DND-41 (cell line): ENCODE measurements at regions not wholly inside any gene's neighbourhood (a gene's known extent, or its start where the extent isn't known, plus 50 kb on each side); places are given as distances from the start of the nearest gene placed in this dataset.
"Not testable (repeated sequence)": the region's sequence is repeated elsewhere in the genome, so short reads cannot be mapped to it uniquely, and the experiment has no call there.

Experiments
- ATAC-seq: fragments of 200-7000 bp; cut with Tn5 transposase; 3 replicates; pipeline ENCODE4 v1.9.1; 2021; ENCODE audit warnings: low read depth; ENCODE audit not compliant: insufficient read depth
- DNase-seq: peaks from one replicate; pipeline ENCODE4 v3.0.0-alpha.2; 2020
- H2AFZ ChIP-seq: 2 replicates; pipeline ENCODE4 v1.6.0; 2012; ENCODE audit warnings: low read depth, low read length
- H3K27ac ChIP-seq: 2 replicates; pipeline ENCODE4 v1.5.1; 2012; ENCODE audit warnings: low read length, inconsistent platforms
- H3K27me3 ChIP-seq: fragments of 200-600 bp; sonication (generic); 2 replicates; pipeline ENCODE4 v1.6.0; 2012; ENCODE audit warnings: low read length, mild to moderate bottlenecking, inconsistent platforms; ENCODE audit not compliant: insufficient read depth, poor library complexity
- H3K36me3 ChIP-seq: 2 replicates; pipeline ENCODE4 v1.5.1; 2012; ENCODE audit warnings: low read length, inconsistent platforms; ENCODE audit not compliant: insufficient read depth
- H3K4me1 ChIP-seq: 2 replicates; pipeline ENCODE4 v1.5.1; 2012; ENCODE audit warnings: mild to moderate bottlenecking, low read length; ENCODE audit not compliant: insufficient read depth
- H3K4me2 ChIP-seq: 2 replicates; pipeline ENCODE4 v1.6.0; 2012; ENCODE audit warnings: mild to moderate bottlenecking, moderate library complexity, low read length, inconsistent platforms; ENCODE audit not compliant: insufficient read depth
- H3K4me3 ChIP-seq, 2 experiments: fragments of 200-600 bp in 1 of 2; shearing (Covaris generic) in 1 of 2; 2 replicates each; pipeline ENCODE4 v1.5.1; 2012 to 2016; ENCODE audit warnings: inconsistent platforms in 2 of 2, low read length in 2 of 2, mild to moderate bottlenecking in 2 of 2, low read depth in 1 of 2, moderate library complexity in 1 of 2
- H3K79me2 ChIP-seq: 2 replicates; pipeline ENCODE4 v1.6.0; 2012; ENCODE audit warnings: low read length, inconsistent platforms; ENCODE audit not compliant: insufficient read depth
- H3K9ac ChIP-seq: 2 replicates; pipeline ENCODE4 v1.6.0; 2012; ENCODE audit warnings: low read depth, mild to moderate bottlenecking, inconsistent platforms, low read length, moderate library complexity
- H3K9me3 ChIP-seq: 2 replicates; pipeline ENCODE4 v1.5.1; 2012; ENCODE audit warnings: low read length, moderate library complexity, mild to moderate bottlenecking, inconsistent platforms; ENCODE audit not compliant: insufficient read depth, severe bottlenecking
- H4K20me1 ChIP-seq: 2 replicates; pipeline ENCODE4 v1.6.0; 2012; ENCODE audit warnings: low read length; ENCODE audit not compliant: insufficient read depth
- CTCF ChIP-seq: IDR thresholded peaks from 2 replicates; pipeline ENCODE4 v1.5.1; 2012; ENCODE audit warnings: borderline replicate concordance, low read length, moderate library complexity, mild to moderate bottlenecking; ENCODE audit not compliant: poor library complexity, severe bottlenecking; ENCODE audit errors: extremely low read depth
- EZH2 ChIP-seq: IDR thresholded peaks from 3 replicates; pipeline ENCODE4 v1.6.1; 2012; ENCODE audit warnings: borderline replicate concordance, low read depth, mild to moderate bottlenecking, moderate library complexity, low read length, inconsistent platforms; ENCODE audit not compliant: severe bottlenecking

- H3K9me3 ChIP-seq, result no peaks in the 10 kb centered on the region
- H3K4me3 ChIP-seq, result no peak overlapping the region
- no peak overlapping the region for H3K9ac ChIP-seq
- ATAC-seq, result no peak
- H3K27me3 ChIP-seq, result no peaks in the 10 kb centered on the region
- H4K20me1 ChIP-seq, result no peaks in the 10 kb centered on the region
- TF ChIP-seq EZH2 (no peak), CTCF (no peak)
- H3K4me2 ChIP-seq, result no peak overlapping the region
- H3K4me1 ChIP-seq, result no peaks in the 10 kb centered on the region
- H3K36me3 ChIP-seq, result no peaks in the 10 kb centered on the region
- no peak for DNase-seq
- no peak overlapping the region for H2AFZ ChIP-seq
- no peaks in the 10 kb centered on the region for H3K79me2 ChIP-seq
- no peak overlapping the region for H3K27ac ChIP-seq
Observed at GRCh38 chr1:96144636-96145035, 576.9 kb upstream of the PTBP2 start.

GRCh38 chr1:96145492-96145891 lies 576.1 kb upstream of the PTBP2 start:
- ATAC-seq (no peak), DNase-seq (no peak)
- Histone ChIP-seq H3K4me1 (no peaks in the 10 kb centered on the region), H2AFZ (no peak overlapping the region), H3K4me2 (no peak overlapping the region), H3K27ac (no peak overlapping the region), H3K79me2 (no peaks in the 10 kb centered on the region), H3K36me3 (no peaks in the 10 kb centered on the region), H3K27me3 (no peaks in the 10 kb centered on the region), H3K9ac (no peak overlapping the region), H3K4me3 (no peak overlapping the region), H4K20me1 (no peaks in the 10 kb centered on the region), H3K9me3 (no peaks in the 10 kb centered on the region)
- TF ChIP-seq CTCF (no peak), EZH2 (no peak)

- not testable (repeated sequence) for H3K36me3 ChIP-seq, H3K9me3 ChIP-seq, ATAC-seq, H3K9ac ChIP-seq, H3K27ac ChIP-seq, H2AFZ ChIP-seq, DNase-seq, H3K4me1 ChIP-seq, H3K79me2 ChIP-seq, H3K4me2 ChIP-seq, H3K27me3 ChIP-seq, H3K4me3 ChIP-seq, H4K20me1 ChIP-seq
Observed at GRCh38 chr1:96152957-96153356, 568.6 kb upstream of the PTBP2 start.

GRCh38 chr1:96157101-96157500 lies 564.5 kb upstream of the PTBP2 start:
- no peaks in the 10 kb centered on the region for H3K9me3 ChIP-seq
- H3K4me2 ChIP-seq, result no peak overlapping the region
- no peaks in the 10 kb centered on the region for H3K79me2 ChIP-seq
- H3K9ac ChIP-seq, result no peak overlapping the region
- H3K36me3 ChIP-seq, result no peaks in the 10 kb centered on the region
- no peaks in the 10 kb centered on the region for H3K4me1 ChIP-seq
- H3K27ac ChIP-seq, result no peak overlapping the region
- H3K27me3 ChIP-seq, result no peaks in the 10 kb centered on the region
- DNase-seq (no peak), ATAC-seq (no peak)
- H2AFZ ChIP-seq, result no peak overlapping the region
- no peaks in the 10 kb centered on the region for H4K20me1 ChIP-seq
- no peak for TF ChIP-seq CTCF
- TF ChIP-seq EZH2, result no peak
- H3K4me3 ChIP-seq, result no peak overlapping the region
